GM19467 (cell line): ENCODE measurements at regions not wholly inside any gene's neighbourhood (a gene's known extent, or its start where the extent isn't known, plus 50 kb on each side); places are given as distances from the start of the nearest gene placed in this dataset.
A peak's percentile ranks its signal among the peaks of the same experiment; 100 is the strongest.

Experiments used
- ATAC-seq: cut with Tn5 transposase; IDR thresholded peaks from one replicate; pipeline ENCODE4 v1.9.1; 2021; ENCODE audit warnings: mild to moderate bottlenecking, moderate library complexity; ENCODE audit not compliant: unreplicated experiment

GRCh38 chr2:62370321-62371250 is 135.4 kb downstream of the TMEM17 start:
- no peak for ATAC-seq

- no peak for ATAC-seq
Observed at GRCh38 chr2:62369541-62370202, 136.3 kb downstream of the TMEM17 start.

GRCh38 chr2:62364791-62365528 is 141.0 kb downstream of the TMEM17 start:
- no peak for ATAC-seq

GRCh38 chr2:62363166-62363565 is 142.8 kb downstream of the TMEM17 start:
- peak; percentile 86 for ATAC-seq

- ATAC-seq: no peak
Observed at GRCh38 chr2:62362561-62362960, 143.4 kb downstream of the TMEM17 start.

GRCh38 chr2:62361964-62362363 is 144.0 kb downstream of the TMEM17 start:
- ATAC-seq: no peak

GRCh38 chr2:62354771-62355561 is 151.0 kb downstream of the TMEM17 start:
- no peak for ATAC-seq

- ATAC-seq: no peak
Observed at GRCh38 chr2:62352031-62352430, 154.0 kb downstream of the TMEM17 start.

GRCh38 chr2:62349788-62350187 is 153.9 kb downstream of the B3GNT2 start:
- no peak for ATAC-seq

- no peak for ATAC-seq
Observed at GRCh38 chr2:62348700-62349099, 152.8 kb downstream of the B3GNT2 start.

- no peak for ATAC-seq
Observed at GRCh38 chr2:62347563-62348270, 151.8 kb downstream of the B3GNT2 start.

GRCh38 chr2:62344472-62344871 is 148.6 kb downstream of the B3GNT2 start:
- ATAC-seq: peak; percentile 79

- ATAC-seq: no peak
Observed at GRCh38 chr2:62343636-62344337, 147.9 kb downstream of the B3GNT2 start.

GRCh38 chr2:62343206-62343605 is 147.3 kb downstream of the B3GNT2 start:
- ATAC-seq: no peak

- ATAC-seq: no peak
Observed at GRCh38 chr2:62340994-62341484, 145.1 kb downstream of the B3GNT2 start.

GRCh38 chr2:62339837-62340236 is 143.9 kb downstream of the B3GNT2 start:
- no peak for ATAC-seq

- ATAC-seq: no peak
Observed at GRCh38 chr2:62339413-62339812, 143.5 kb downstream of the B3GNT2 start.

GRCh38 chr2:62338111-62338510 is 142.2 kb downstream of the B3GNT2 start:
- no peak for ATAC-seq

GRCh38 chr2:62337403-62337802 is 141.5 kb downstream of the B3GNT2 start:
- no peak for ATAC-seq
